HG03565 (cell line): ENCODE measurements at regions not wholly inside any gene's neighbourhood (a gene's known extent, or its start where the extent isn't known, plus 50 kb on each side); places are given as distances from the start of the nearest gene placed in this dataset.

ENCODE experiments used
- ATAC-seq: cut with Tn5 transposase; IDR thresholded peaks from one replicate; pipeline ENCODE4 v1.9.1; 2021; ENCODE audit warnings: mild to moderate bottlenecking, moderate library complexity; ENCODE audit not compliant: unreplicated experiment

DNA sequence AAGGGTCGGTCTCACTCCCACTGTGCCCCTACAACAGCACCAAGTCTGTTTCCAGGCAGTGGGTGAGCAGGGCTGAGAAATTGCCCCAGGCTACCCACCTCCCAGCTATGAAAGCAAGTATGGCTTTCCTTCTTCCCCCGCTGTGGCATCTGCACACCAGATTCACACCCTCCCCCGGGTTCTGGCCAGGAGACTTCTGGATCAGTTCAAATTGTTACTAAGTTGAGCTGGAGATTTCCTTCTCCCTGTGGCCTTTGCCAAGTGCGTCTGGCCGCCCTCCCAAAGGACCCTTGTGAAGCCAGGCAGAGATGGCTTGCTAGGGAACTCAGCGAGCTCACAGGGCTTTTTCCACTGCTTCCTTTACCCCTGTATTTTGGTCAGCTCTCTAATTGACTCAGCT lies 555.4 kb downstream of the SH2D4B start:
- ATAC-seq = no peak

DNA sequence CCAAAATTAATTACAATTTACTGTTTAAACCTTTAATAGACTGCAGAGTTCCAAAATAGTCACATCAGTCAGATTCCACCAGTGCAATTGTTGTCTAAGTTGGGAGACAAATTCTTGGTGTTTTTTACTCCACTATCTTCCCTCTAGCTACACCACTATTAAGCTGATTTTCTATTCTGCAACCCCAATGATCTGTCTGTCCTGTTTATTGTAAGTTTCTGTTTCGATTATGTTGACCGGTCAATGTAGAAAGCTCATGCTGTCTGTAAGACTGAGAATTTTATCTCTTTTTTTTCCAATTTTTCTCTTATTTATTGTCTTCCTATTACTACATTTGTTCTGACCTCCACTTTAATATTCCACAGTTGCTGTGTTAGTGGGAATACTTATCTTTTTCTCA lies 557.5 kb downstream of the SH2D4B start:
- ATAC-seq = no peak

DNA sequence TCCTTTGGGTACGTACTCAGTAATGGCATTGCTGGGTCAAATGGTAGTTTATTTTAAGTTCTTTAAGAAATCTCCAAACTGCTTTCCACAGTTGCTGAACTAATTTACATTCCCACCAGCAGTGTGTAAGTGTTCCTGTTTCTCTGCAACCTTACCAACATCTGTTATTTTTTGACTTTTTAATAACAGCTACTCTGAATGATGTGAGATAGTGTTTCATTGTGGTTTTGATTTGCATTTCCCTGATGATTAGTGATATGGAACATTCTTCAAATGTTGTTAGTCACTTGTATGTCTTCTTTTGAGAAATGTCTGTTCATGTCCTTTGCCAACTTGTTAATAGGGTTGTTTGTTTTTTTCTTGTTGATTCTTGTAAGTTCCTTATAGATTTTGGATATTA lies 558.9 kb downstream of the SH2D4B start:
- ATAC-seq = no peak

DNA sequence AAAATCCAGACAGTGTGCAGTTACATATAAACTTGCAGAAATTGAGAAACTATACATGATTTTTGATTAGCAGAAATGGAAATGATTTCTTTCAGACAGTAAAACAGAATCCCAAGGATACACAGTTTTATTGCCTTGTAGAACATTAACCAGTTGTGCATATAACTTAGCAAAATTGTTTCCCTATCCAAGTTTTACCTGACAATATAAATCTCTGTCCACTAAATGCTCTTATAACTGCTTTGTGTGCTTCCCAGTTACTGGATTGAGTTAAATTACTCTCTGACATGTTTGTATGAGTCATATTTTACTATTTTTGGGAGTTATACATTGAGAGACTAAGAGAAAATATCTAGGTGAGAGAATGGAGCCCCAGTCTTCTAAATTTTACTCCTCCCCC lies 563.4 kb downstream of the SH2D4B start:
- no peak for ATAC-seq

DNA sequence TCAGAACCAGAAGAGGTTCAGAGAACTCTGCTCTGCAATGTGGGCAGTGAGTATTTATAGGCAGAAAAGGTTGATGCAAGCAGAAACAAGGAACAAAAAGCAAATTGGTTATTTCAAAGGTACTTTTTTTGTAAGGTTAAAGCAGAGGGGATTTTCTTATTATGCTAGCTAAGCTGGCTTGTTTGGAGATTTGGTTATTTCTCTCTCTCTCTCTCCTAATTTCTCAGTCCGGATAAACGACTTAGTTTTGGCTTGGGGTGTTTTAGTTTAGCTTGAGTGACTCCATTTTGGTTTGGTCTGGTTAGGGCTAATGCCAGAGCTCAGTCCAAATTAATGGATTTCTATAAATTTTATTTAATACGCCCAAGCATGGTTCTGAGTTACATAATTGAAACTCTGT lies 566.8 kb downstream of the SH2D4B start:
- no peak for ATAC-seq

DNA sequence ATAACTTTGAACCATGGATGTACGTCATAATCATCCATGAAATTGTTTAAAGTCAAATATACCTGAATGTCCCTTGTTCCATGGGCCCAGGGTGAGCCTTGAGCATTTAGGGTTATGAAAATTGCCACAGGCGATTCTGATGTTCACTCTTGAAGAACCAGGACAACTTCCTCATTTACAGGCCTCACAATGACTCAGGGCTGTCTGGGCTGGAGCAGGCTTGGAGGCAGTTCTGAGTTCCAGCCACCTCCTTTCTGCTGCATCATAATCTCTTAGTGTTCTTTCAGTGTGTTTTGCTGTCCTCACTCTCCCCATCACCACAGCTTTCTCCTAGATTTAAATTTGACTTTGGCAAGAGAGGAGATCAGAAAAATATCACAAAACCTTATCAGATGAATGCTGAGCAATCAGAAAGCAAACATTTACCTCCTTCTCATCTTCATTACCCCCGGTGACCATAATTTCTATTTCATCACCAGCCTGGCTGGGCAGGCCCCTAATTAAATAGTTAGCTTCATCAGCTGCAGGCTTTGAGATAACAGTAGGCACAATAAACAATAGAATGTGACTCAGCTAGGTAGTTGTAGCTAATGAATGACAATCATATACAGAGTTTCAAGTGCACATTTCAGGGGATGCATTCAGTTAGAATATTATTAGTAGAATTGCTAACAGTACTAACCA lies 571.0 kb downstream of the SH2D4B start:
- ATAC-seq = peak; percentile 83

DNA sequence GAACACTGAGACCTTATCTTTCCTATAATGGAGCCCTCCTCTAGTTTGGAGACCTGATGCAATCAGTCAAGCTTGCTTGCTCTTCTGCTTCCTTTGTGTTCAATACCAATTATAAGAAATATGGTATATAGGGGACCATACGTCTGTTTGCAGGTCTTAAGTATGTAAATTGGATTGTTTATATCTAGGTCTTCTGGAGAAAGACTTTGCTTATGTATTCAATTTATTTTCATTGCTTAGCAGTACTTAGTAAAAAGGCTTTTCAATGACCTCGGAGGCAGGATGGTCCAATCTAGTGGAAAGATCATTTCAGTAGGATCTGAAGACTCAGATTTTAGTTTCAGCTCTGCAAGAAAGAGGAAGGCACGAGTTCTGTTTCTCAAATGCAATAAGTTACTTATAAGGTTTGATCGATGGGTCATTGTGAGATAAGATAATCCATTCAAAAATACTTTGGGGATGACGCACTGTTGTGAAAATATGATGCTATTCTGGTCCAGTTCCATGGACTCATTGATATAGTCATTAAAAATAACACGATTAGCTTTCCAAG lies 571.6 kb downstream of the SH2D4B start:
- ATAC-seq = no peak

DNA sequence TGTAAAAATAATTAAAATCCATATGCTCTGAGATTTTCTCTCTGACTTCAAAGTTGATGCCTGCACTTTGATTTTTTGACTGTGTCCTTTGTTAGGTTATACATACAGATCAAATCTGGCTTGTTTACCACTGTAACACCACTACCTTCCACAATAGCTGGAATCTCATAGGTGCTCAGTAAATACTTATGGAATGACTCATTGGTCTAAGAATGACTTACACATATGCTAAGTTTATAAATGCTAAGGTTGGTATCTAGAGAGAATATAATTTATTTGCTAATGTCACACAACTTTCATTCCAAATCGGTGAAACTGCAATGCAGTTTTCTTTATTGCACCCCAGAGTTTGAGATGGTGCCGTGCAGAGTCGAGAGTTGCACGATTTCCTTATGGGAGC lies 578.5 kb downstream of the SH2D4B start:
- ATAC-seq = no peak

DNA sequence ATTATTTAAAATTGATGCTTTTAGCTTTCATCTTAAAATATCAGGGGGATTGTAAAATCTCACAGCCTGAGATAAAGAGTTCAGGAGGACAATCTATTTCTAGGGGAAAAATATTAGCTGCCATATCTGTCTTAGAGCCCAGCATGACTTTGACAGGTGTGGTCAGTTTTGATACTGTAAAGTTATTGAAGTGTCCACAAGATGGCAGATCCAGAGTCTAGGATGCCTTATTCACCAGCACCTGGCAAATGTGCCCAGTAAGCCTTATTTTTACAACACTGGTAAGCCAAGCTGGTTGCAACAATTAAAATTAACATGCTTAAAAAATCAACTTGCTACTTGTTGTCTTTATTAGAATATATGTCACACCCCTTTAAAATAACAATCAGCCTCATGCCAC lies 579.3 kb downstream of the SH2D4B start:
- ATAC-seq = no peak

DNA sequence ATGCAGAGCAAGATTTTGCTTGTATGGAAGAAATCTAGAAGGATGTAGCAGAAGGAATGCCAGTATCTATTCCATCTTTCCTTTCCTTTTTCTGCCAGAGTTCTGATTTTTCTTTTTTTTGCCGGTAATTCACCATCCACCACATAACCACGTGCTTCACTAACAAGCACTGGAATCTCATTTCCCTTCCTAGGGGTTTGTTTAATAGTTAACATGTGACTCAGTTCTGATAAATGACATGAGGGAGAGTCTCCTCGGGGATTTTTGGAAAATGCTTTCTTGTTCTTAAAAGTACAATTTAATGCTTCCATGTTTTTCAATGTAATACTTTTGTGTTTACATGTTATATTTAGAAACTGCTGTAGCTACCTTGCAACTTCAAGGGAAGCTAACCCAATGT lies 590.2 kb downstream of the SH2D4B start:
- no peak for ATAC-seq

DNA sequence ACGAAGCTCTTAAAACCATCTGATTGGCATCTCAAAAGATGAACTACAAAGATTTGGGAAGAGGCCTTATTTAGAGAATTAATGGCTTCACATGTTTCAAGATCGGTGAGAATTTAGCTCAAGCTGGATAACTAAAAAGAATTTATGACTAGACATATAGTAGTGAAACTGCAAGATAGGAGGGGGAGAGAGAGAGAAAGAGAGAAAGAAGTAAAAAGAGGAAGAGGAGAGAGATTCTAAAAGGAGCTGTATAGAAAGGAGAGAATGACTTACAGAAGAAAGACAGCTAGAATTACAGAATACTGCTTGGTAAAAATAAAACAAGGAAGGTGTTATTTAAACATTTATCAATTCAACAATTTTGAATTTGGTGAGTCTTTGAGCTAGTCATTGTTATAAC lies 592.3 kb downstream of the SH2D4B start:
- ATAC-seq = no peak

DNA sequence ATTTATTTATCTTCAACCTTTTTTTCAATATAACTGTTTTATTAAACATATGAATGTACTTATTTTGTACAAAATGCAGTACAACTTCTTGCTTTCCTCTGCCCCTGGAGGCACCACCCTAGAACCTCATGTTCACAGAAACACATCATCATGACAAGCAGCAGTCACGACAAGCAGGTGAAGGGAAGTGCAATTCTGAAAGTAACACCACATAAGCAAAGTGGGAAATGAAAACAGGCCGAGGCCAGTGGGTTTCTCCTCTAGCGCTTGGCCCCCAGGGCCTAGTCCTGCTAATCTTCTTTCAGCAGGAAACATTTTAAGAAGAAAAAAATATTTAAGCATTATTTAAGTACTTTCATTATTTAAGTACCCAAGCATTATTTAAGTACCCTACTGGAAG lies 598.1 kb downstream of the SH2D4B start:
- ATAC-seq = peak; percentile 95

DNA sequence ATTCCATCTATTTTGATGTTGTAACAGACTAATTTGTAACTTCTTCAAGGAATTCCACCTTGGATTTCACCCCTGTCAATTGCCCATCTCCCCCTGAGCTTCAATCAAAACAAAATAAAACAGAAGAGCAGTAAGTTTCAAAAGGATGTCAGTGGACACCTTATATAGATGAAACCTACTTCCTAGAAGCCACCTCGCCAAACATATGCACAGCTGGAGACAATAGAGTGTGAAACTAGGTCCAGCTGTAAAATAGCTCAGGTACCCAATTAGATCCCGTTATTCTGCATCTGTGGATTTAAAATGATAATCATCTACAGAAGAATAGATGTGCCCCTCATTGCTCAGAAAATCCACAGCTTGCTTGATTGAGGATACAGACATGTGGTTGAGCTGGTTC lies 598.6 kb downstream of the SH2D4B start:
- ATAC-seq = no peak

DNA sequence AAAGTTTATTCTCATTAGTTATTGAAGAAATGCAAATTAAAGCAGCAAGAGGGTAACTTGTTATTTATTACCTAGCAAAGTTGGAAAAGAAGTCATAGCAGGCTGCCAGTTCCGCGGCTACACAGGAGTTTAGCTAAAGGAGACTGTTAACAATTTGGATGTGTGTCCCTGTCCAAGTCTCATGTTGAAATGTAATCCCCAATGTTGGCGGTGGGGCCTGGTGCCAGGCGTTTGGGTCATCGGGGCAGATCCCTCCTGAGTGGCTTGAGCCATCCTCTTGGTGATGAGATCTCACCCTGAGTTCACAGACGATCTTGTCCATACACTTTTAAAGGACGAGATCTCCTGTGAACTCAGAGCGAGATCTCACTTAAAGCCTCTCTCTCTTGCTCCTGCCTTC lies 608.3 kb downstream of the SH2D4B start:
- ATAC-seq = no peak

DNA sequence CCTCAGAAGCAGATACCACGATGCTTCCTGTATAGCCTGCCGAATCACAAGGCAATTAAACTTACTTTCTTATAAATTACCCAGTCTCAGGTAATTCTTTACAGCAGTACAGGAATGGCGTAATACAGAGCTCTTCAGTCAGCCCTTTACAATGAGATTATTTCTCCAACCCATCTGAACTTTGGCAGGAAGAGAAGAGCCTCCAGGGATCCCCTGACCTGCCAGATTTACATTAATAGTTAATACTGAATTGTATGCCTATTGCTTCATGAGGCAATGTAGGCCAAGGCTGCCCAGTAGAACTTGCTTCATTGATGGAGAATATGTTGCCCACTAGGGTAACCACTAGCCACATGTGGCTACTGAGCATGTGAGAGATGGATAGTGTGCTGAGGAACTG lies 608.7 kb downstream of the SH2D4B start:
- no peak for ATAC-seq

DNA sequence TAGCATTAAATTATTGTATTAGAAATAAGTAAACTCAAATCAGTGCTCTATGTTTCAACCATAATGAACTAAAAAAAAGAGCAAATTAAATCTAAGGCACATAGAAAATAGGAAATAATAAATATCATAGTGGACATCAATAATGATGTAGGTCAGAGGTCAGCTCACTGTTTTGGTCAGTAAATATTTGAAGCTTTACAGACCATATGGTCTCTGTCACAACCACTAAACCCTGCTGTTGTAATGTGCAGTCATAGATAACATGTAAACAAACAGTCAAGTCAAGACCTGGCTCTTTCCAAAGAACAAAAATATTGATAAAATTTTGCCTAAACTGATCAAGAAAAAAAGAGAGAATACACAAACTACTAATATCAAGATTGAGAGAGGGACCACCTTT lies 615.0 kb downstream of the SH2D4B start:
- ATAC-seq = no peak

DNA sequence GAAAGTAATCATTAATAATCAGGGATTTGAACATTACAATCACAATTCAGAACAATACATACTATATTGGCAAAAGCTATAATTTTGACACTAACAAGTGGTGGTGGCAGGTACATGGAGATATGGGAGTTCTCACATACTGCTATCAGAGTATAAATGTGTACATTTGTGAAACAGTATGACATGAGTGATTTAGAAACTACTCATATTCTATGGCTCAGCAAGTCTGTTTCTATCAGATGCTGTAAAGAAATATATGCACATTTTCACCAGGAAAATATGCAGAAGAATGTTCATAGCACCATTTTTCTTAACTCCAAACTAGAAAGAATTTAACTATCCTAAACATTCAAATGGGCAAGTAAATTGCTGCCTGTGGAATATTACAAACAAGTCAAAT lies 620.0 kb downstream of the SH2D4B start:
- ATAC-seq = peak; percentile 61

DNA sequence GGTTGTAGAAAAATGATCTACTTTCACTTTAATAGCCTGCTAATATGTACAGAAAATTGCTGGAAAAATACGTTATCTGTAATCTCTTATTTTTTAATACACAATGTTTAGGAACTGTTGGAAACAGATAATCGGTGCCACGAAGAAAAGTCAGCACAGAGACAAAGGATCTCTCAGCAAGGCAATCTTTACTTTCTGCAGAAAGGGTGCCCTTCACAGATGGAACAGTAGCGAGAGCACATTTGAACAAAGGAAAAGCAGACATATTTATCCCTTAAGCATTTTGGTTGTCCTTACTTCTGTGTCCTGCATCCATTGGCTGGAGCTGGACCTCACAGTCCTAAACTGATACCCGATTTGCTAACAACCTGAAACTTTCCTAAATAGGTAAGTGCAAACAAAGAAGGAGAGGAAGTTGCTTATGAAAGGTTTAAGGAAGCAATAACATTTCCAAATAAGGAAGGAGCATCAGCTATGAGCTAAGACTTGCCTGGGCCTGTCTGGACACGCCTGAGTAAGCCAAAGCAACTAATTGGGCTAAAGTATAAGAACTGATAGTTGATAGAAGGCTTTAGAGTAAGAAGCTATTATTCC lies 640.0 kb downstream of the SH2D4B start:
- no peak for ATAC-seq

DNA sequence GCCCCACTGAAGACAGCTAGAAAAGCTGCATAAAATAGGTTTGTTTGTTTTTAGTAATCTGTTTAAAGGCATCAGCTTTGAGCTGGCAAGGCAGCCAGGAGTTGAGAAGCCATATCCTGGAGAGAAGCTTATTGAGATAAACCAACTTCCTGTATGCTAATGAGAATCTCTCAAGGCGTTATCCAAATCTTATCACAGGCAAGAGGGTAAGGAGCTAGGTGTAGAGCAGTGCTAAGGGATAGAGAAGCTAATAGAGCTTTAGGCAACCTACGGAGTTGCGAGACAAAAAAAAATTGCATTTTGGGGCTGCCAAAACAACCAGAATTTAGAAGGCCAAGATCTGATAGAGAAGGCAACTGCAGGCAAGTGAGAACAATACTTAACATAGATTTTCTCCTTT lies 641.6 kb downstream of the SH2D4B start:
- ATAC-seq = no peak

DNA sequence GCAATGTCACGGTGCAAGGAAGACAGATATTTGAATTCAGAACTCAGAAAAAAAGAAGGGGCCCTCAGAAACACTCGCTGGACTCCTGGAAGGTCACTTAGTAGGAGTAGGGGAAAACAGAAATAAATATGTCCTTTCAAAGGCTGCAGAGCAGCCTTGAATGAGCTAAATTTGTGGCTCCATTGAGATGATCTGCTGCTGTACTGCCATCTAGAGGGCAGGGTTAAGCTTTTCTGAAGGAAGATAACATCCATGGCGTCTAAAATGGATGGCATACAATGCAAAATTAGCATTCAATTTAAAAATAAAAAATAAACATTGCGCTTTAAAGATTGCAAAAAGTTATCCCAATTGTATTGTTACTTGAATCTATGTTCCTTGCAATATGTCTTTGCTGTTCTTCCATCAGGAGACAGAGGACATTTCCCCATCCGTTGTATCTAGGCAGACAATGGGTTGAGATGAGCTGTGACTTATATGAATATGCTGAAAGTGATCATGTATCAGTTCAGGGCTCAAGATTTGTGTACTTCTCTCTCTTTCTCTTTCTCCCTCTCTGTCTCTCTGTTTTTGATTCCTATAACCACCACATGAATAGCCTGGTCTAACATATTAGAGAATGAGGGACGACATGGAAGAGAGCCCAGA lies 642.2 kb downstream of the SH2D4B start:
- peak; percentile 91 for ATAC-seq

DNA sequence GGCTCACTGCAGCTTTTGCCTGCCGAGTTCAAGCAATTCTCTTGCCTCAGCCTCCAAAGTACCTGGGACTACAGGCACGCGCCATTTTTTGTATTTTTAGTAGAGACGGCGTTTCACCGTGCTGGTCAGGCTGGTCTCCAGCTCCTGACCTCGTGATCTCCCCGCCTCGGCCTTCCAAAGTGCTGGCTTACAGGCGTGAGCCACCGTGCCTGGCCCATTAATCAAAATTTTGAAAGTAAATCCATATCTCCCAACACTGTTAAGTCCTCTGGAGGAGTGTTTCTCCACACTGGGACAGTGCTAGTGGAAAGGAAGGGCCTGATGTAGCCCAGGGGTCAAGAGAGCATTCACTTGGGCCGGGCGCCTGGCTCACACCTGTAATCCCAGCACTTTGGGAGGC lies 644.6 kb downstream of the SH2D4B start:
- no peak for ATAC-seq

DNA sequence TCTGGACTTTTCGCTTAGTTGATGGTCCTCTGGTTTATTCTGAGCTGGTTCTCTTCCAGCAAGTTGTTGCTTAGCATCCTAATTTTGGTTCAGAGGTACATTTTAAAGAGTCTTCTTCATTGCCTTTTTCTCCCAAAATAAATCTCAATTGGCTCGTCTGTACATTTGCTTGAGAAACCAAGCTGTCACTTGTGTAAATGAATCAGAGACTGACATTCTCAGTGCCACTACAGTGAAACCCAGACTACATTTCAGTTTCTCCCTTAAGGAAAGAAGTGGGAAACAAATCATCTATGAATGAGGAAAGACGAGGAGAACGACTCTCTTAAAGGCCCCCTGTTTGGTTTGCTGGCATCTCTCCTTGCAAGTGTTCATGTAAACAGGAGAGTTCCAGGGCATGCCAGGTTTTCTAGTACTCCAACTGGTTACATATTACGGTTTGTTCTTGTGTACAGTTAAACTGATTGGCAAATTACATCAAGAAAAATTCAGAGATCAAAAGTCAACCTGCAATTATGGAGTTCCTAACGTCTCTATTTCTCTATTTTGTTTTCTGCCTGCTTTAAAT lies 654.6 kb downstream of the SH2D4B start:
- ATAC-seq = no peak
